ENCODE measurements at regions not wholly inside any gene's neighbourhood (a gene's known extent, or its start where the extent isn't known, plus 50 kb on each side); places are given as distances from the start of the nearest gene placed in this dataset.

GRCh38 chr5:6903934-6904333, 190.7 kb downstream of the TENT4A start:
- Histone ChIP-seq H3K27ac (no peak overlapping the region), H3K79me2 (no peaks in the 10 kb centered on the region), H2AFZ (no peak overlapping the region), H3K4me2 (no peak overlapping the region), H3K9me2 (replicated peaks; ENCODE audit: insufficient read depth) (no peaks in the 10 kb centered on the region), H3K27me3 (no peaks in the 10 kb centered on the region), H4K20me1 (ENCODE audit: insufficient read depth, poor library complexity, severe bottlenecking) (no peaks in the 10 kb centered on the region), H3K4me1 (ENCODE audit: insufficient read depth) (no peaks in the 10 kb centered on the region), H3K9me3 (ENCODE audit: low read depth) (no peaks in the 10 kb centered on the region), H3K4me3 (no peak overlapping the region), H3K36me3 (replicated peaks; ENCODE audit: insufficient read depth, low read depth) (no peaks in the 10 kb centered on the region)
- TF ChIP-seq EZH2phosphoT487 (IDR thresholded peaks at IDR 0.05; ENCODE audit: low read depth, severe bottlenecking, unreplicated experiment) (no peak), CTCF (IDR thresholded peaks at IDR 0.05; ENCODE audit: poor library complexity) (no peak), EZH2 (IDR thresholded peaks at IDR 0.05; ENCODE audit: borderline replicate concordance) (no peak)
- no peak for DNase-seq (ENCODE audit: low spot score)
- 54% methylated on average over 3 of the region's 3 CpGs for WGBS (ENCODE audit: low lambda C conversion rate, missing lambda C conversion rate)

GRCh38 chr5:6904860-6905259, 191.6 kb downstream of the TENT4A start:
- Histone ChIP-seq H2AFZ (no peak overlapping the region), H3K4me1 (ENCODE audit: insufficient read depth) (no peaks in the 10 kb centered on the region), H3K4me2 (no peak overlapping the region), H3K27me3 (no peaks in the 10 kb centered on the region), H3K9me3 (ENCODE audit: low read depth) (no peaks in the 10 kb centered on the region), H4K20me1 (ENCODE audit: insufficient read depth, poor library complexity, severe bottlenecking) (no peaks in the 10 kb centered on the region), H3K36me3 (replicated peaks; ENCODE audit: insufficient read depth, low read depth) (no peaks in the 10 kb centered on the region), H3K4me3 (no peak overlapping the region), H3K9me2 (replicated peaks; ENCODE audit: insufficient read depth) (no peaks in the 10 kb centered on the region), H3K79me2 (no peaks in the 10 kb centered on the region), H3K27ac (no peak overlapping the region)
- TF ChIP-seq EZH2 (IDR thresholded peaks at IDR 0.05; ENCODE audit: borderline replicate concordance) (no peak), EZH2phosphoT487 (IDR thresholded peaks at IDR 0.05; ENCODE audit: low read depth, severe bottlenecking, unreplicated experiment) (no peak), CTCF (IDR thresholded peaks at IDR 0.05; ENCODE audit: poor library complexity) (no peak)
- DNase-seq (ENCODE audit: low spot score): no peak
- 46% methylated on average over 2 of the region's 2 CpGs for WGBS (ENCODE audit: low lambda C conversion rate, missing lambda C conversion rate)

GRCh38 chr5:6905423-6905822, 192.2 kb downstream of the TENT4A start:
- TF ChIP-seq EZH2phosphoT487 (IDR thresholded peaks at IDR 0.05; ENCODE audit: low read depth, severe bottlenecking, unreplicated experiment) (no peak), CTCF (IDR thresholded peaks at IDR 0.05; ENCODE audit: poor library complexity) (no peak), EZH2 (IDR thresholded peaks at IDR 0.05; ENCODE audit: borderline replicate concordance) (no peak)
- Histone ChIP-seq H3K4me2 (no peak overlapping the region), H3K4me1 (ENCODE audit: insufficient read depth) (no peaks in the 10 kb centered on the region), H3K9me3 (ENCODE audit: low read depth) (no peaks in the 10 kb centered on the region), H3K27me3 (no peaks in the 10 kb centered on the region), H2AFZ (no peak overlapping the region), H3K27ac (no peak overlapping the region), H3K9me2 (replicated peaks; ENCODE audit: insufficient read depth) (no peaks in the 10 kb centered on the region), H3K4me3 (no peak overlapping the region), H3K36me3 (replicated peaks; ENCODE audit: insufficient read depth, low read depth) (no peaks in the 10 kb centered on the region), H3K79me2 (no peaks in the 10 kb centered on the region), H4K20me1 (ENCODE audit: insufficient read depth, poor library complexity, severe bottlenecking) (no peaks in the 10 kb centered on the region)
- DNase-seq (ENCODE audit: low spot score): no peak
- 85% methylated on average over 8 of the region's 8 CpGs for WGBS (ENCODE audit: low lambda C conversion rate, missing lambda C conversion rate)

- TF ChIP-seq EZH2 (IDR thresholded peaks at IDR 0.05; ENCODE audit: borderline replicate concordance) (no peak), EZH2phosphoT487 (IDR thresholded peaks at IDR 0.05; ENCODE audit: low read depth, severe bottlenecking, unreplicated experiment) (no peak), CTCF (IDR thresholded peaks at IDR 0.05; ENCODE audit: poor library complexity) (no peak)
- WGBS (ENCODE audit: low lambda C conversion rate, missing lambda C conversion rate): 85% methylated on average over 5 of the region's 5 CpGs
- no peak overlapping the region for H3K4me2 ChIP-seq
Measured at GRCh38 chr5:6905883-6906282, 192.7 kb downstream of the TENT4A start.

More at GRCh38 chr5:6905883-6906282, 192.7 kb downstream of the TENT4A start:
- Histone ChIP-seq H3K36me3 (replicated peaks; ENCODE audit: insufficient read depth, low read depth) (no peaks in the 10 kb centered on the region), H3K27me3 (no peaks in the 10 kb centered on the region), H3K4me3 (no peak overlapping the region), H3K9me2 (replicated peaks; ENCODE audit: insufficient read depth) (no peaks in the 10 kb centered on the region), H2AFZ (no peak overlapping the region), H4K20me1 (ENCODE audit: insufficient read depth, poor library complexity, severe bottlenecking) (no peaks in the 10 kb centered on the region), H3K9me3 (ENCODE audit: low read depth) (no peaks in the 10 kb centered on the region), H3K27ac (no peak overlapping the region), H3K4me1 (ENCODE audit: insufficient read depth) (no peaks in the 10 kb centered on the region), H3K79me2 (no peaks in the 10 kb centered on the region)
- DNase-seq (ENCODE audit: low spot score): no peak
